Sigmoid colon (tissue), 4 donors: ENCODE measurements at regions not wholly inside any gene's neighbourhood (a gene's known extent, or its start where the extent isn't known, plus 50 kb on each side); places are given as distances from the start of the nearest gene placed in this dataset.

Experiments used
- EP300 ChIP-seq, 4 donors: sonication (generic); formaldehyde crosslinking; IDR thresholded peaks; one replicate each; pipeline ENCODE4 v1.6.1; 2017; ENCODE audit warnings: antibody characterized with exemption in 4 of 4
- POLR2A ChIP-seq, 2 donors: fragments of 450-650 bp; IDR thresholded peaks; one replicate each; pipeline ENCODE4 v1.6.1; 2016; ENCODE audit warnings: antibody characterized with exemption in 2 of 2, mild to moderate bottlenecking in 2 of 2, moderate library complexity in 2 of 2
- POLR2AphosphoS5 ChIP-seq, 4 donors: sonication (generic); formaldehyde crosslinking; IDR thresholded peaks; one replicate each; pipeline ENCODE4 v1.6.1; 2017; ENCODE audit warnings: antibody characterized with exemption in 4 of 4
- TF ChIP-seq, protein P1 (sequence below), 4 experiments: fragments of 450-650 bp in 3 of 4; fragments of 200-600 bp in 1 of 4; IDR thresholded peaks; one replicate each; pipeline ENCODE4 v1.5.1; 2016 to 2019; ENCODE audit warnings: antibody characterized with exemption in 4 of 4, mild to moderate bottlenecking in 3 of 4, moderate library complexity in 2 of 4

DNA sequence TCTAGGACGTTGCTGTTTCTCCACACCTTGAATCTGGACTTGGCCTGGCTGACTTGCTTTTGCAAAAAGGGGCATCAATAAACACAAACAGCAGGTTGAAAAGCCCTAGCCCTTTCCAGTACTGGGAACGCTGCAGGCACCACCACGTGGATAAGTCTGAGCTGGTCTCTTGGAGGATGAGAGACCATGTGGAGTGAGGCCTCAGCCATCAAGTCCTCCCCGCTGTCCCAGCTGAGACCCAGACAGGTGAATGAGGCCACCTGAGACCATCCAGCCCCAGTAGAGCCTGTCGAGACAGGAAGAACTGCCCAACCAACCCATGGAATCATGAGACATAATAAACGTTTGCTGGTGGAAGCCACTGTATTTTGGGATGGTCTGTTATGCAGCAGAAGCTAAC, 688.7 kb downstream of the PTPRU start:
- TF ChIP-seq, protein P1, sequence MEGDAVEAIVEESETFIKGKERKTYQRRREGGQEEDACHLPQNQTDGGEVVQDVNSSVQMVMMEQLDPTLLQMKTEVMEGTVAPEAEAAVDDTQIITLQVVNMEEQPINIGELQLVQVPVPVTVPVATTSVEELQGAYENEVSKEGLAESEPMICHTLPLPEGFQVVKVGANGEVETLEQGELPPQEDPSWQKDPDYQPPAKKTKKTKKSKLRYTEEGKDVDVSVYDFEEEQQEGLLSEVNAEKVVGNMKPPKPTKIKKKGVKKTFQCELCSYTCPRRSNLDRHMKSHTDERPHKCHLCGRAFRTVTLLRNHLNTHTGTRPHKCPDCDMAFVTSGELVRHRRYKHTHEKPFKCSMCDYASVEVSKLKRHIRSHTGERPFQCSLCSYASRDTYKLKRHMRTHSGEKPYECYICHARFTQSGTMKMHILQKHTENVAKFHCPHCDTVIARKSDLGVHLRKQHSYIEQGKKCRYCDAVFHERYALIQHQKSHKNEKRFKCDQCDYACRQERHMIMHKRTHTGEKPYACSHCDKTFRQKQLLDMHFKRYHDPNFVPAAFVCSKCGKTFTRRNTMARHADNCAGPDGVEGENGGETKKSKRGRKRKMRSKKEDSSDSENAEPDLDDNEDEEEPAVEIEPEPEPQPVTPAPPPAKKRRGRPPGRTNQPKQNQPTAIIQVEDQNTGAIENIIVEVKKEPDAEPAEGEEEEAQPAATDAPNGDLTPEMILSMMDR (IDR thresholded peaks at IDR 0.05): no peak
- no peak for TF ChIP-seq EP300 (IDR thresholded peaks at IDR 0.05)
- TF ChIP-seq POLR2A (IDR thresholded peaks at IDR 0.05): no peak
- TF ChIP-seq POLR2AphosphoS5 (IDR thresholded peaks at IDR 0.05): no peak
